ENCODE measurements at regions not wholly inside any gene's neighbourhood (a gene's known extent, or its start where the extent isn't known, plus 50 kb on each side); places are given as distances from the start of the nearest gene placed in this dataset.

DNA sequence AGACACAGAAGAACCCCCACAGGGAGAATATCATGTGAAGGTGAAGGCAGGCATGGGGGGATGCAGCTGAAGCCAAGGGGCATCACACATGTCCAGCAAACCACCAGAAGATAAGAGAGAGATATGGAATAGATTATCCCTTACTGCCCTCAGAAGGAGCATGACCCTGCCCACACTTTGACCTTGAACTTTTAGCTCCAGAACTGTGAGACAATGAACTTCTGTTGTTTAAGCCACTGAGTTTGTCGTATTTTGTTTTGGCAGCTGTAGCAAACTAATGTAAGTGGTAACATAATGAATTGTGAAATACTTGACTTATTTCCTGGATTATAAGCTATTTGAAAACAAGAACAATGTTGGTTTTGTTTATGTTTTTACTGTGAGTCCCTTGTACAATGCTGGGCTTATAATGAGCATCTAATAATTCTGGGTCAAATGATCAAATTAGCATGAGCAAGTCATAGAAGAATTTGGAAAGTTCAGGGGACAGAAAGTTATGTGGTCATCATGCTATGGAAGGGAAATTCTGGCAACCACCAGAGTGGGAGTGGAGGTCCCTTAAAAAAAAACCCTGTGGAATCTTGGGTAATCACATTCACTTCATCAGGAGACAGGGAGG lies 541.0 kb upstream of the KLHL29 start:
- H3K36me3 Mint-ChIP-seq: no peaks in the 10 kb centered on the region
- no peak for ATAC-seq
- DNase-seq (ENCODE audit: low spot score in 2 of 2): no peak
- no peak overlapping the region for H3K4me3 Mint-ChIP-seq
- peaks cover 17% of the 10 kb centered on the region for H3K9me3 Mint-ChIP-seq
- H3K4me1 Mint-ChIP-seq: no peaks in the 10 kb centered on the region
- H3K27ac Mint-ChIP-seq: no peak overlapping the region

DNA sequence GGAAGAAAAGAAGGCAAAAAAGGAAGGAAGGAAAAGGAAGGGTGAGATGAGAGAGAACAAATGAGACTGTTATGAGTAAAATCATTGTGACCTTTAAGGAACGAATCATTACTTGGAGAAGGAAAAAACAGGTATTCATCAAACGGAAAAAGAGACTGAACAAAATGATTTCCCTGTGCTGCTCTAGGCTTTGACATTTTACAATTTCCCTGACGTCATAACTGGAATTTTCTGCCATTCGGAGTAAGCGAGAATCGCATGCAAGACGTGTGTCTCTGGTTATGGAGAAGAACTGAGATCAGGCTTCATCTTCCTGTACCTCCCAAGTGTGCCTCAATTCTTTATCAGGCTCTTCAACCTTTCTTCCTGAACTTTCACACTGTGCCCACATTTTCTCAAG lies 534.7 kb upstream of the KLHL29 start:
- DNase-seq (ENCODE audit: low spot score in 2 of 2) (no peak), ATAC-seq (no peak)
- Mint-ChIP-seq H3K27ac (no peak overlapping the region), H3K36me3 (no peaks in the 10 kb centered on the region), H3K4me3 (no peak overlapping the region), H3K4me1 (no peaks in the 10 kb centered on the region), H3K9me3 (peaks cover 17% of the 10 kb centered on the region)

DNA sequence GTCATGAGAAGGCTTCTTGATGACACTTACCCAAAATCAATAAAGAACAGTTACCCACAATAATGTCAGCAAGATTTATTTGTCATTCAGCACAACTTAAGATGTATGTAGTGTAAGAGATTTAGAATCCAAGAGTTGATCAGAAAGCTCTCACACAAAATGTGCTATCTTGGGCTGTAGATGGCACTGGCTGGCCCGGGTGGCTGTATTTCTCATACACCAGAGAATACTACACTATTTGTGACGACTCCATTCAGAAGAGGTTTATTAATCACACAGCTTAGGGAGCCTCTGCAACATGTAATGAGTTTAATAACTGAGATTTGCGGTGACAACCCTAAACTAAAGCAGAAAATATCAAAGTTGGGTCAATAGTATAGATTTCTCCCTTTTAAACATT lies 530.4 kb upstream of the KLHL29 start:
- H3K36me3 Mint-ChIP-seq: no peaks in the 10 kb centered on the region
- H3K4me1 Mint-ChIP-seq: no peaks in the 10 kb centered on the region
- no peak for DNase-seq (ENCODE audit: low spot score in 2 of 2)
- no peak overlapping the region for H3K4me3 Mint-ChIP-seq
- H3K27ac Mint-ChIP-seq: no peak overlapping the region
- no peak for ATAC-seq
- peaks cover 13% of the 10 kb centered on the region for H3K9me3 Mint-ChIP-seq

DNA sequence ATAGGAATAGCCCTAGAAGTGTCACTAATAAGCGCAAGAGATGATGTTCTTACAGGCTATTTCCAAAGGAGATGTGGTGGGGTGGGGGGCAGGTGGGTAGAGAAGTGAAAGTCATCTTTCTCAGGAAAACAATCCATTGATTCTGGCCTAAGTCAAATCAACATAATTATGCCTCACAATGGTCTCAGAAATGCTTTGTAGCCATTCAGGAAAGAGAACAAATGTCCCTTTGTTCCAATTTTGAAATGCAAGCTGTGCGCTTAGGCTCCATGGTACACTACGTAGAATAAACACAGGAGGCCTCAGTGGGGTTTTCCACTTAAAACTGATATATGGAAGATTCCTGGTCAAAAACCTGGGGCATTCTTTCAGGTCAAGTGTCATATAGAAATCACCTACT lies 529.9 kb upstream of the KLHL29 start:
- no peak overlapping the region for H3K4me3 Mint-ChIP-seq
- no peak for DNase-seq (ENCODE audit: low spot score in 2 of 2)
- H3K4me1 Mint-ChIP-seq: no peaks in the 10 kb centered on the region
- H3K27ac Mint-ChIP-seq: no peak overlapping the region
- H3K9me3 Mint-ChIP-seq: peaks cover 11% of the 10 kb centered on the region
- no peak for ATAC-seq
- H3K36me3 Mint-ChIP-seq: no peaks in the 10 kb centered on the region

DNA sequence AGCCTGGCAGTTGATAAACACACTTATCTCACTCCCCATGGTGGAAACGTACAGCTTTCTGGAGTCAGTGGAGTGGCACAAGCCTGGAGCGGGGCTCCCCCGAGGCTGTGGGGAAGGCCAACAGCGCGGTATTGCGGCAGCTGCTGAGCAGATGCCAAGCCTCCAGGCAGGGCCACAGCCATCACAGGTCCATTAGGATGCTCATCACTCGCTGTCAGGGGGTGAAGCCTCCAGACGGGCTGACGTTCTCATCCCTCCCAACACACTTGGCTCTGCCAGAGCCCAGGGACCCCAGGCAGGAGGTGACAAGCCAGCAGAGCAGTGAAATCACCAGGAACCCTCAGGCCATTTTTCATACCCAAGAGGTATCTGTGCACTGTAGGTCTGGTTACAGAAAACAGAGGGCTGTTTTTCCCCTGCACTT lies 529.2 kb upstream of the KLHL29 start:
- no peaks in the 10 kb centered on the region for H3K4me1 Mint-ChIP-seq
- DNase-seq (ENCODE audit: low spot score in 2 of 2): no peak
- no peak overlapping the region for H3K4me3 Mint-ChIP-seq
- H3K36me3 Mint-ChIP-seq: no peaks in the 10 kb centered on the region
- no peak for ATAC-seq
- H3K9me3 Mint-ChIP-seq: peaks cover 10% of the 10 kb centered on the region
- no peak overlapping the region for H3K27ac Mint-ChIP-seq

DNA sequence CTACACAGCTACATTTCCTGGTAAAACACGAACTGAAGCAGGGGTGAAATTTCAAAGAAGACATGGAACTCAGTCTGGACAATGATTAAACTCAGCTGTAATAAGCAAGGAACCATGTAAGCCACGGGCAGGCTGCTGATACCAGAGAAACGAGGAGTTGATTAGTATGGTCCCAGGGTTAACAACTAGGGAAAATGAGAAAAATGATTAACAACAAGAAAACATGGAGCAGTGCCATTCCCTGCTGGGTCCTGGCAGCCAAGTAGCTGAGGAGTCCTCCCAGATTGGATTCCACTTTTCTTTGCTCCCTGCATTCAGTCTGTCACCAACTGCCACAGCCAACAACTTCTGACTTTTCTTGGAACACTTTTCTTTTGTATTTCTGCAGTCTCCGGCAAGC lies 517.0 kb upstream of the KLHL29 start:
- H3K9me3 Mint-ChIP-seq: peaks cover 6% of the 10 kb centered on the region
- no peak overlapping the region for H3K4me3 Mint-ChIP-seq
- H3K27ac Mint-ChIP-seq: no peak overlapping the region
- H3K36me3 Mint-ChIP-seq: no peaks in the 10 kb centered on the region
- DNase-seq (ENCODE audit: low spot score in 2 of 2) (no peak), ATAC-seq (no peak)
- no peaks in the 10 kb centered on the region for H3K4me1 Mint-ChIP-seq

DNA sequence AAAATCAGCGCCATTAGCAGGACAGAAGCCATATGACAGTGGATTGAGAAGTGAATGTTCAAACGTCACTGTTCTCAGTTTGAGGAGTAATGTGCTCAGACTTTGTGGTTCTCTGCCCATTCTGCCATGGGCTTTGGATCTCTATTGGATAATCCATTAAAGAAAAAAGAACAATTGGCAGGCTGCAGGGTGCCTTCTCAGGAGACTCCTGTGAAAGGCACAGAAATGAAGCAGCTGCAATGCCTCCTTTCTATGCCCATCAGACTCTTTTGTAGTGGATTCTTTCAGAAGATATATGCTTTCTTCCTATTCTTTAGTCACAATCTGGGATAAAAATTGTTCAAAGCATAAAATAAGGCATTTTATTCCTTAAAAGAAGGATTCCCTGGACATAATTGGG lies 506.9 kb upstream of the KLHL29 start:
- Mint-ChIP-seq H3K27ac (no peak overlapping the region), H3K4me1 (no peaks in the 10 kb centered on the region), H3K9me3 (peaks cover 15% of the 10 kb centered on the region), H3K36me3 (no peaks in the 10 kb centered on the region), H3K4me3 (no peak overlapping the region)
- DNase-seq (ENCODE audit: low spot score in 2 of 2) (no peak), ATAC-seq (no peak)

DNA sequence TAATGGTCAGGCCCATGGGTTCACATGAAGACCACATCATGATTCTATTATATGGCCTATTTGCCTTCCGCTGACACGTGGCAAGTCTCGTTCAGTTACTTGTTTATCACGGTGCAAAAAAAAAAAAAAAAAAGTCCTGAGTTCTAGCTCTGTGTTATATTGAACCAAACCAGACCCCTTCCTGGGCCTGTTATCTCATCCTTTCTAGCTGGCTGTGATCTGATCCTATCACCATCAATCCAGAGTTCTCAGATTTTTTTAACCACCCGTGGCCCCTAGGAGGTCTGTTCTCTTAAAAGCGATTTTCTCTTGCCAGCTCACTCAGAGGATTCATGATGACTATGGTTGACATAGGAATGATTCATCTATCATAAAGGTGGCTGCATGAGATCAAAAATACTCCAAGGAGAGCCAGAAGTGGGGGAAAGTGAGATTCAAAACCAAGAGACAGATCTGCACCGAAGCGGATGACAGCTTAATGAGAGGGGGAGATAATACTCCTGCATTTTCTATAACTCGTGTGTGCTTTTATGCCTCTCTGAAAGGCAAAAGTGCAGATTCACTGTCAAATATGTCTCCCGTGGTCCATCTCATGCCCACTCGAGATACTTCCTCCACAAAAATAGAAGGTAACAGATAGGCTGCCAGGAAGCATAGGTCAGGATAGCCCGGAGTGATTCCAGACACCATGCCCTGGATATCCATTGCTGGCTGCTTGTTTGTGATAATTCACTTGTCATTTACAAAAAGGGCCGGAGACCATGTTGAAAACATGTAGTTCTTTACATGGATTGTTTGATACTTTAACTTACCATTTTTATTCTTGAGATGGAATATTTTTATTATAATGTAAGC lies 505.7 kb upstream of the KLHL29 start:
- Mint-ChIP-seq H3K4me1 (no peaks in the 10 kb centered on the region), H3K9me3 (peaks cover 16% of the 10 kb centered on the region), H3K4me3 (no peak overlapping the region), H3K36me3 (no peaks in the 10 kb centered on the region), H3K27ac (no peak overlapping the region)
- ATAC-seq (no peak), DNase-seq (ENCODE audit: low spot score in 2 of 2) (no peak)

DNA sequence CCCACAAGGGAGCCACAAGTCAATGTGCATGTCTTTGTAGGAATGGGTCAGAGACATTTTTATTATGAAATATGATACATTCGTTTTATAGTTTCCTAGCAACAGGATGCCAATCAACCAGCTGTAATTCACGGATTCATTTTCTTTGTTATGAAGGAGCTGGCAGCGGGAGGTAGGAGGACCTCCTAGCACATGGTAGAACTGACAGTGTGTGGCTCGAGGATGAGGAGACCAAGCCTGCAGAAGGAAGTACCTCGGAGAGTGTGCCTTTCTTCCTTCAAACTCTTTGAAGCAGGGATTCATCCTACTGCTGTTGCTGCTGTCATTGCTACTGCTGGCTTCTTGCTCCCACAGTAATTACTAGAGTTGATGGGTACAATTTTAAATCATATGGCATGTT lies 504.8 kb upstream of the KLHL29 start:
- ATAC-seq (no peak), DNase-seq (ENCODE audit: low spot score in 2 of 2) (no peak)
- H3K27ac Mint-ChIP-seq: no peak overlapping the region
- no peak overlapping the region for H3K4me3 Mint-ChIP-seq
- peaks cover 11% of the 10 kb centered on the region for H3K9me3 Mint-ChIP-seq
- no peaks in the 10 kb centered on the region for H3K36me3 Mint-ChIP-seq
- no peaks in the 10 kb centered on the region for H3K4me1 Mint-ChIP-seq

DNA sequence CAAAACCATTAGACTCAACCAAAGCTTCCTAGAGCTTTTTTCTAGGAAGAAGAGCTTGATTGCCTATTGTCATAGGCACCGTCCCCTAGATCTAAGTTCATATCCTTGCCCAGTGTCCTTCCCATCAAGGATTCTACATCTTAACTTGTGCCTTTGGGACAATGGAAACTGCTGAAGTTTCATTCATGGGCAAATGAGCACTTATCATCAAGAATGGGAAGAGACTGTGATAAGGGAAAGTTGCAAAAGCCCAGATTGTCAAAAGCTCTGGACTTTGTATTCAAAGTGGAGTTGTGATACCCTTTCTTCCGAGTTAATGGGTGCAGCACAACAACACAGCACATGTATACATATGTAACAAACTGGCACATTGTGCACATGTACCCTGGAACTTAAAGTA lies 503.0 kb upstream of the KLHL29 start:
- Mint-ChIP-seq H3K27ac (no peak overlapping the region), H3K36me3 (no peaks in the 10 kb centered on the region), H3K4me3 (no peak overlapping the region), H3K9me3 (peaks cover 8% of the 10 kb centered on the region), H3K4me1 (no peaks in the 10 kb centered on the region)
- ATAC-seq (no peak), DNase-seq (ENCODE audit: low spot score in 2 of 2) (no peak)

DNA sequence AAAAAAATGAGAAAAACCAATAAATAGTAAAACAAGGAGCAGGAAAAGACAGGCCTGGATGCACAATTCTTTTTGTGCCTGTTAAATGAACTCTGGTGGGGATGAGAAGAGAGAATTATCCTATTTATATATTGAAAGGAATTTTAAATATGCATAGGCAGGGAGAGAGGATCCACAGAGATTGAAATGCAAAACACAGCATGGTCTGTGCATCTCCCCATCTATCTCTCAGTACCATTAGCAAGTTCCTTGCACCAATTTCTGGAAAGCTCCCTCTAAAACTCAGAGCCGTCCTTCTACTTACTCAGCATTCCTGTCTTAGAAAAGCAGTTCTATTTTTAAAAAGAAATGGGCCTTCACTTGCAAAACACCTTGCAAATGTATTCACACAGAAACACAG lies 502.3 kb upstream of the KLHL29 start:
- H3K4me3 Mint-ChIP-seq: no peak overlapping the region
- H3K27ac Mint-ChIP-seq: no peak overlapping the region
- H3K36me3 Mint-ChIP-seq: no peaks in the 10 kb centered on the region
- DNase-seq (ENCODE audit: low spot score in 2 of 2): no peak
- no peak for ATAC-seq
- H3K4me1 Mint-ChIP-seq: no peaks in the 10 kb centered on the region
- peaks cover 8% of the 10 kb centered on the region for H3K9me3 Mint-ChIP-seq

DNA sequence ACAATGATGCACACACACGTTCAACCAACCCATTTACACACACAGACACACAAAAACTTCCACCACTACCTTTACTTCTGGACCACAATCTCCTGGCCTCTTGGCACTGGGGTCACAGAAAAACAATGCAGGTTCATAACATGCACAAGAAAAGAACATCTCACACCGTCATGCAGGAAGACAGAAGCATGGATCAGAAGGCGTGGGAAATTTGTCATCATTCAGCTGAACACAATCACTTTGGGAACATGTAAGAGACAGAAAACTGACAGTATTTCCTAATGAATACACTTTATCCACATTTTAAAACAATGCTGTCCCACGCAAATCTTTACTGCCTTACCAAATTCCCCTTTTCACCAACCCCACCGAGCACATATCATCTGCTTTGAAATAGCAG lies 501.9 kb upstream of the KLHL29 start:
- no peak overlapping the region for H3K4me3 Mint-ChIP-seq
- H3K36me3 Mint-ChIP-seq: no peaks in the 10 kb centered on the region
- no peaks in the 10 kb centered on the region for H3K4me1 Mint-ChIP-seq
- H3K9me3 Mint-ChIP-seq: peaks cover 8% of the 10 kb centered on the region
- ATAC-seq (no peak), DNase-seq (ENCODE audit: low spot score in 2 of 2) (no peak)
- H3K27ac Mint-ChIP-seq: no peak overlapping the region

DNA sequence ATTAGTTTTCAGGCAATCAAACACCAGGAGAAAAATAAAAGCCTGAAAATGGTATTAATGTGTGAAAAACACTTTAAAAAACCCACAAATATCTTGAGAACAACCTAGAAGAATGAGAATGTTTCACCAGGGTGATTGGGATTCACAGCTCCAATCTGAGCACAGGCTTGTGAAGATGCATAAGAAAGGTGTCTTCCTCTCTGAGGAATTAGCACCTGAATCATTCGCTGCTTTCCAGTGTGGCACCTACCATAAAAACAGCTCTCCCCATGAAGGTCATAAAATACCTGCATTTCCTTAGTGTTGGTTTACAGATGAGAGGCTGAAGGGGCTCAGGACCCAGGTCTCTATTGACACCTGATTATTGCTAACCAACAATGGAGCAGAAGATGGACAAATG lies 499.7 kb upstream of the KLHL29 start:
- H3K4me3 Mint-ChIP-seq: no peak overlapping the region
- no peak overlapping the region for H3K27ac Mint-ChIP-seq
- ATAC-seq (no peak), DNase-seq (ENCODE audit: low spot score in 2 of 2) (no peak)
- H3K9me3 Mint-ChIP-seq: peaks cover 5% of the 10 kb centered on the region
- no peaks in the 10 kb centered on the region for H3K36me3 Mint-ChIP-seq
- H3K4me1 Mint-ChIP-seq: no peaks in the 10 kb centered on the region

DNA sequence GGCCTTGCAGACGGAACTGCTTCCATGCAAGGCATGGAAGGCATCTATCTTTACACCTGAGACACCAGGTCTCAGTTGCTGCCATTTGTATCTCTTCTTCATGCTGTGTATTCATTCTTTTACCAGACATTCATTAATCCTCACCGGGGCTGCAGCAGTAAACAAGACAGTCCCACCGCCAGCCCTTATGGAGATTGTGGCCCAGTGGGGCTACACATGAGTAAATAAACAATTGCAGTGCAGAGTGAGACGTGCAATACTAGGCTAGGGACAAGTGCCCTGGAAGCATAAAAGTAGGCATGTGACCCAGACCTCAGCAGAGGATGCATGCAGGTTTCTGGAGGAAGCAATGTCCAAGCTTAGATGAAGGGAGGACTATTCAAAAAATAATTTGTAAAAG lies 497.6 kb upstream of the KLHL29 start:
- Mint-ChIP-seq H3K36me3 (no peaks in the 10 kb centered on the region), H3K4me1 (no peaks in the 10 kb centered on the region), H3K9me3 (peaks cover 8% of the 10 kb centered on the region), H3K4me3 (no peak overlapping the region), H3K27ac (no peak overlapping the region)
- ATAC-seq (no peak), DNase-seq (ENCODE audit: low spot score in 2 of 2) (no peak)

DNA sequence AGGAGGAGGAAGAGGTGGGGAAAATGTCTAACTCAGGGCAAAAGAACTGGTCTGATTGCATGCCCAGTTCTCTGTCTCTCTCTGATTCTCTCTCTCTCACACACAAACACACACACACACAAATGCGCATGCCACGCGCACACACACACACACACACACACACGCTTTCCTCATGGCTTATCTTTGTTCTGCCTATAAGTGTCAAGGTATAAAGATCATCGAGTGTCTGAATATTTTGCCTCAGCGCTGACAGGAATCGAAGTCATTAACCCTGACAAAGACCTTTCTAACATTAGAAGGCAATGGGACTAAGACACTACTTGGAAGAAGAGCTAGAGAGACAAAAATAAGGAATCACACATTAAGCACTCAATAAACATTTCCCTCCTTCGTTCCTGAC lies 497.1 kb upstream of the KLHL29 start:
- Mint-ChIP-seq H3K36me3 (no peaks in the 10 kb centered on the region), H3K27ac (no peak overlapping the region), H3K4me3 (no peak overlapping the region), H3K9me3 (peaks cover 8% of the 10 kb centered on the region), H3K4me1 (no peaks in the 10 kb centered on the region)
- no peak for DNase-seq (ENCODE audit: low spot score in 2 of 2)
- ATAC-seq: no peak

DNA sequence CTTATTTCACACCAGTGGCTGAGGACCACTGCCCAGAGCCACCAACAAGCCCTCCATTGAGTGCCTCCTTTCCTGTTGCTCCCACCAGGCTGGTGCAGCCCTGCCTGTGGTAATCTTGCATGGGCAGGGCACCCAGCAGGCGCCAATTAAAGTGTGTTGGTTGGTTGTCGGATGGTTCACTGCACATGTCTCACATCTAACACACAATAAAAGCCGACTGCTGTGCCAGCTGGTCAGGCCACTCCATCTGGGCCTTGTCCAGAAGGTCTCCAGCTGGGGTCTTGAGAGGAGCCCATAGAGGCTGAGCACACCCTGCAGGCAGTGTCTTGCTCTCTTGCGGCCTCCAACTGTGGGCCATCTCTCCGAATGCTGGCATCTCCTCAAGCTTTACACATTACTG lies 494.8 kb upstream of the KLHL29 start:
- ATAC-seq: no peak
- no peaks in the 10 kb centered on the region for H3K36me3 Mint-ChIP-seq
- no peaks in the 10 kb centered on the region for H3K4me1 Mint-ChIP-seq
- no peak overlapping the region for H3K27ac Mint-ChIP-seq
- no peak overlapping the region for H3K4me3 Mint-ChIP-seq
- peaks cover 9% of the 10 kb centered on the region for H3K9me3 Mint-ChIP-seq
- DNase-seq (ENCODE audit: low spot score in 2 of 2): no peak
